C4-2B (cell line): ENCODE measurements at regions not wholly inside any gene's neighbourhood (a gene's known extent, or its start where the extent isn't known, plus 50 kb on each side); places are given as distances from the start of the nearest gene placed in this dataset.

ENCODE experiments used
- H3K27ac ChIP-seq: fragments of 450-650 bp; 2 replicates; pipeline ENCODE4 v1.5.1; 2017
- CTCF ChIP-seq: fragments of 450-650 bp; conservative IDR thresholded peaks from 2 replicates; pipeline ENCODE4 v1.5.1; 2017; ENCODE audit warnings: mild to moderate bottlenecking
- ZFX ChIP-seq: fragments of 450-650 bp; IDR thresholded peaks from 2 replicates; pipeline ENCODE4 v1.6.1; 2017

- no peak overlapping the region for H3K27ac ChIP-seq
- no peak for TF ChIP-seq ZFX
- TF ChIP-seq CTCF, result no peak
Measured at GRCh38 chr4:10371121-10371520, 86.1 kb downstream of the ZNF518B start.

- TF ChIP-seq CTCF, result no peak
- TF ChIP-seq ZFX, result no peak
- H3K27ac ChIP-seq, result no peak overlapping the region
Measured at GRCh38 chr4:10369517-10369916, 87.7 kb downstream of the ZNF518B start.

GRCh38 chr4:10366628-10367027 lies 90.6 kb downstream of the ZNF518B start:
- H3K27ac ChIP-seq, result no peak overlapping the region
- TF ChIP-seq ZFX (no peak), CTCF (no peak)

GRCh38 chr4:10364194-10364593 lies 93.0 kb downstream of the ZNF518B start:
- H3K27ac ChIP-seq, result no peak overlapping the region
- no peak for TF ChIP-seq ZFX
- no peak for TF ChIP-seq CTCF

GRCh38 chr4:10354746-10355145 lies 102.5 kb downstream of the ZNF518B start:
- TF ChIP-seq CTCF (no peak), ZFX (no peak)
- no peak overlapping the region for H3K27ac ChIP-seq

GRCh38 chr4:10354225-10354624 lies 103.0 kb downstream of the ZNF518B start:
- H3K27ac ChIP-seq, result no peak overlapping the region
- no peak for TF ChIP-seq ZFX
- TF ChIP-seq CTCF, result no peak

GRCh38 chr4:10353110-10353509 lies 104.1 kb downstream of the ZNF518B start:
- no peak overlapping the region for H3K27ac ChIP-seq
- TF ChIP-seq ZFX (no peak), CTCF (no peak)
